ENCODE measurements at regions not wholly inside any gene's neighbourhood (a gene's known extent, or its start where the extent isn't known, plus 50 kb on each side); places are given as distances from the start of the nearest gene placed in this dataset.
"Not testable (repeated sequence)": the region's sequence is repeated elsewhere in the genome, so short reads cannot be mapped to it uniquely, and the experiment has no call there.

DNA sequence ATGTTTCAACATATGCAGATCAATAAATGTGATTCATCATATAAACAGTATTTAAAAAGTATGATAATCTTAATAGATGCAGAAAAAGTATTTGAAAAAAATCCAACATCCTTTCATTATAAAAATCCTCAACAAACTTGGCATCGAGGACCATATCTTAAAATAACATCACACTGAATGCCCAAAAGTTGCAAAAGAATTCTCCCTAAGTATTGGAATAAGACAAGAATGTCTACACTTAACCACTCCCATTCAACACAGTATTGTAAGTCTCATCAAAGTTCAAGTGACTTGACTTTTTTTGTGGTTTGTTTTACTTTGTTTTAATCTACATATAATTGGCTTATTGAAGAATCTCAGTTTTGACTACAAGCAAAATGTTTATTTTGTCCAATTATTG lies 779.0 kb upstream of the SLIT2 start:
- no TSS peak for BruUV-seq (replicated peaks)
- ChIA-PET POLR2A (ENCODE audit: unreplicated experiment) (no interaction called here), CTCF (no interaction called here)
- no peak for DNase-seq
- Histone ChIP-seq H3K9me3 (ENCODE audit: insufficient read depth, low read depth) (no peaks in the 10 kb centered on the region), H3F3A (ENCODE audit: insufficient read depth, low read depth) (no peaks in the 10 kb centered on the region), H3K4me3 (no peak overlapping the region), H2AFZ (no peak overlapping the region), H4K20me1 (ENCODE audit: insufficient read depth) (no peaks in the 10 kb centered on the region), H3K4me1 (replicated peaks; ENCODE audit: insufficient read depth) (no peaks in the 10 kb centered on the region), H3K27ac (no peak overlapping the region), H3K9me2 (ENCODE audit: insufficient read depth) (no peaks in the 10 kb centered on the region), H3K36me3 (ENCODE audit: low read depth) (no peaks in the 10 kb centered on the region), H3K4me2 (no peak overlapping the region), H3K27me3 (ENCODE audit: insufficient read depth, low read depth) (no peaks in the 10 kb centered on the region), H3K79me2 (ENCODE audit: low read depth) (no peaks in the 10 kb centered on the region)
- intact Hi-C loops (cut with micrococcal nuclease; ENCODE audit: unreplicated experiment) = no loop called here
- no peak for TF ChIP-seq EZH2 (IDR thresholded peaks at IDR 0.05; ENCODE audit: low read depth)
- TF ChIP-seq CTCF (conservative IDR thresholded peaks at IDR 0.05) = no peak

DNA sequence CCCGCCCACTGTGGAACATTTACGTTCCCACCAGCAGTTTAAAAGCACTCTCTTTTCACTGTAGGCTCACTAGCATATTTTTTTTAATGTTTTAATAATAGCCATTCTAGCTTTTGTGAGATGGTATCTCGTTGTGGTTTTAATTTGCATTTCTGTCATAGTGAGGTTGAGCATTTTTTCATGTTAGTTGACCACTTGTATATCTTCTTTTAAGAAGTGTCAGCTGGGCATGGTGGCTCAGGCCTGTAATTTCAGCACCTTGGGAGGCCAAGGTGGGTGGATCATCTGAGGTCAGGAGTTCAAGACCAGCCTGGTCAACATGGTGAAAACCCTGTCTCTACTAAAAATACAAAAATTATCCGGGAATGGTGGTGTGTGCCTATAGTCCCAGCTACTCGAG lies 781.7 kb upstream of the SLIT2 start:
- H2AFZ ChIP-seq; H3K9me2 ChIP-seq (ENCODE audit: insufficient read depth); CTCF ChIA-PET; H3K9me3 ChIP-seq (ENCODE audit: insufficient read depth, low read depth); intact Hi-C loops (cut with micrococcal nuclease; ENCODE audit: unreplicated experiment); H3K4me1 ChIP-seq (replicated peaks; ENCODE audit: insufficient read depth); H3K4me3 ChIP-seq; BruUV-seq (replicated peaks); H4K20me1 ChIP-seq (ENCODE audit: insufficient read depth); POLR2A ChIA-PET (ENCODE audit: unreplicated experiment); H3K4me2 ChIP-seq; H3K36me3 ChIP-seq (ENCODE audit: low read depth); H3K79me2 ChIP-seq (ENCODE audit: low read depth); H3F3A ChIP-seq (ENCODE audit: insufficient read depth, low read depth); DNase-seq; H3K27ac ChIP-seq; H3K27me3 ChIP-seq (ENCODE audit: insufficient read depth, low read depth): not testable (repeated sequence)

GRCh38 chr4:19462117-19462516 lies 789.6 kb upstream of the SLIT2 start:
- Histone ChIP-seq H3K36me3 (ENCODE audit: low read depth) (no peaks in the 10 kb centered on the region), H3K27ac (no peak overlapping the region), H3K9me2 (ENCODE audit: insufficient read depth) (no peaks in the 10 kb centered on the region), H4K20me1 (ENCODE audit: insufficient read depth) (no peaks in the 10 kb centered on the region), H2AFZ (no peak overlapping the region), H3K27me3 (ENCODE audit: insufficient read depth, low read depth) (no peaks in the 10 kb centered on the region), H3K4me2 (no peak overlapping the region), H3F3A (ENCODE audit: insufficient read depth, low read depth) (no peaks in the 10 kb centered on the region), H3K4me3 (no peak overlapping the region), H3K79me2 (ENCODE audit: low read depth) (no peaks in the 10 kb centered on the region), H3K4me1 (replicated peaks; ENCODE audit: insufficient read depth) (no peaks in the 10 kb centered on the region), H3K9me3 (ENCODE audit: insufficient read depth, low read depth) (no peaks in the 10 kb centered on the region)
- POLR2A ChIA-PET (ENCODE audit: unreplicated experiment) = no interaction called here
- TF ChIP-seq EZH2 (IDR thresholded peaks at IDR 0.05; ENCODE audit: low read depth) = no peak
- TF ChIP-seq CTCF (conservative IDR thresholded peaks at IDR 0.05) = no peak
- intact Hi-C loops (cut with micrococcal nuclease; ENCODE audit: unreplicated experiment) = no loop called here
- no peak for DNase-seq
- CTCF ChIA-PET = no interaction called here
- no TSS peak for BruUV-seq (replicated peaks)

- Histone ChIP-seq H3K27me3 (ENCODE audit: insufficient read depth, low read depth) (no peaks in the 10 kb centered on the region), H3K9me3 (ENCODE audit: insufficient read depth, low read depth) (no peaks in the 10 kb centered on the region), H3K4me2 (no peak overlapping the region), H3K79me2 (ENCODE audit: low read depth) (no peaks in the 10 kb centered on the region), H3F3A (ENCODE audit: insufficient read depth, low read depth) (no peaks in the 10 kb centered on the region), H3K9me2 (ENCODE audit: insufficient read depth) (no peaks in the 10 kb centered on the region), H3K36me3 (ENCODE audit: low read depth) (no peaks in the 10 kb centered on the region), H3K27ac (no peak overlapping the region), H3K4me3 (no peak overlapping the region), H3K4me1 (replicated peaks; ENCODE audit: insufficient read depth) (no peaks in the 10 kb centered on the region), H4K20me1 (ENCODE audit: insufficient read depth) (no peaks in the 10 kb centered on the region), H2AFZ (no peak overlapping the region)
- TF ChIP-seq CTCF (conservative IDR thresholded peaks at IDR 0.05) (no peak), EZH2 (IDR thresholded peaks at IDR 0.05; ENCODE audit: low read depth) (no peak)
- no TSS peak for BruUV-seq (replicated peaks)
- intact Hi-C loops (cut with micrococcal nuclease; ENCODE audit: unreplicated experiment) = no loop called here
- no peak for DNase-seq
- CTCF ChIA-PET = no interaction called here
- POLR2A ChIA-PET (ENCODE audit: unreplicated experiment) = no interaction called here
Measured at GRCh38 chr4:19455850-19456602, 795.7 kb upstream of the SLIT2 start.

All from PC-9 (cell line).